WTC11 (cell line): ENCODE measurements at regions not wholly inside any gene's neighbourhood (a gene's known extent, or its start where the extent isn't known, plus 50 kb on each side); places are given as distances from the start of the nearest gene placed in this dataset.

ENCODE experiments used
- ATAC-seq: fragments of 200-7000 bp; cut with Tn5 transposase; 2 replicates; pipeline ENCODE4 v1.10.0; 2021; ENCODE audit warnings: mild to moderate bottlenecking, moderate library complexity
- CTCF ChIA-PET: fragments of 300-600 bp; sonication (Branson Sonifier 250); formaldehyde crosslinking; loops from one replicate; lab custom pipeline; 2021; ENCODE audit warnings: antibody characterized with exemption; lab: Charles Lee
- POLR2A ChIA-PET: fragments of 350-600 bp; sonication (Branson Sonifier 250); formaldehyde crosslinking; loops from one replicate; lab custom pipeline; 2021; ENCODE audit warnings: antibody characterized with exemption; lab: Charles Lee
- DNase-seq: peaks from one replicate; pipeline ENCODE4 v3.0.0; 2021; ENCODE audit warnings: low spot score
- H3K27ac Mint-ChIP-seq: 2 replicates; pipeline ENCODE4 v1.8.0; 2021; ENCODE audit warnings: mixed read lengths
- H3K27me3 Mint-ChIP-seq: 2 replicates; pipeline ENCODE4 v1.8.0; 2021; ENCODE audit warnings: low read depth, mild to moderate bottlenecking, moderate library complexity, mixed read lengths
- H3K36me3 Mint-ChIP-seq: 2 replicates; pipeline ENCODE4 v1.8.0; 2021; ENCODE audit warnings: mixed read lengths
- H3K4me1 Mint-ChIP-seq: 2 replicates; pipeline ENCODE4 v1.8.0; 2022; ENCODE audit warnings: mixed read lengths
- H3K4me3 Mint-ChIP-seq: 2 replicates; pipeline ENCODE4 v1.8.0; 2021; ENCODE audit warnings: mild to moderate bottlenecking, moderate library complexity, mixed read lengths
- H3K9me3 Mint-ChIP-seq: 2 replicates; pipeline ENCODE4 v1.8.0; 2021; ENCODE audit warnings: mixed read lengths
- ATF1 ChIP-seq: sonication (generic); formaldehyde crosslinking; IDR thresholded peaks from 2 replicates; pipeline ENCODE4 v1.8.1; 2023; ENCODE audit warnings: mild to moderate bottlenecking, moderate library complexity, missing genetic modification reagents
- CBFB ChIP-seq: sonication (generic); formaldehyde crosslinking; IDR thresholded peaks from 2 replicates; pipeline ENCODE4 v1.8.1; 2022; ENCODE audit warnings: mild to moderate bottlenecking, low read depth, missing genetic modification reagents
- E2F1 ChIP-seq: sonication (generic); formaldehyde crosslinking; IDR thresholded peaks from 2 replicates; pipeline ENCODE4 v1.8.0; 2022; ENCODE audit warnings: mild to moderate bottlenecking, missing genetic modification reagents
- ESRRA ChIP-seq: sonication (generic); formaldehyde crosslinking; IDR thresholded peaks from 2 replicates; pipeline ENCODE4 v1.8.1; 2022; ENCODE audit warnings: mild to moderate bottlenecking, missing genetic modification reagents, borderline replicate concordance
- FOXJ3 ChIP-seq: sonication (generic); formaldehyde crosslinking; IDR thresholded peaks from 2 replicates; pipeline ENCODE4 v1.9.0; 2021; ENCODE audit warnings: missing genetic modification reagents, mild to moderate bottlenecking, borderline replicate concordance
- FOXK1 ChIP-seq: sonication (generic); formaldehyde crosslinking; IDR thresholded peaks from 2 replicates; pipeline ENCODE4 v1.8.0; 2022; ENCODE audit warnings: mild to moderate bottlenecking, moderate library complexity, missing genetic modification reagents
- GABPB1 ChIP-seq: sonication (generic); formaldehyde crosslinking; IDR thresholded peaks from 2 replicates; pipeline ENCODE4 v1.8.1; 2023; ENCODE audit warnings: mild to moderate bottlenecking, missing genetic modification reagents
- GTF2I ChIP-seq: fragments of 250-450 bp; sonication (Bioruptor Pico); conservative IDR thresholded peaks from 2 replicates; pipeline ENCODE4 v1.4.0; 2021; ENCODE audit warnings: mild to moderate bottlenecking
- HMGA2 ChIP-seq: fragments of 250-450 bp; sonication (Bioruptor Pico); IDR thresholded peaks from 2 replicates; pipeline ENCODE4 v1.4.0; 2021; ENCODE audit warnings: mild to moderate bottlenecking, moderate library complexity
- NFE2L1 ChIP-seq: sonication (generic); formaldehyde crosslinking; IDR thresholded peaks from 2 replicates; pipeline ENCODE4 v1.8.1; 2023; ENCODE audit warnings: missing genetic modification reagents
- NFYB ChIP-seq: sonication (generic); formaldehyde crosslinking; conservative IDR thresholded peaks from 2 replicates; pipeline ENCODE4 v1.8.0; 2022; ENCODE audit warnings: low read depth, missing genetic modification reagents
- RORB ChIP-seq: fragments of 250-450 bp; sonication (Bioruptor Pico); IDR thresholded peaks from 2 replicates; pipeline ENCODE4 v1.9.0; 2021; ENCODE audit warnings: mild to moderate bottlenecking
- SP1 ChIP-seq: sonication (generic); formaldehyde crosslinking; conservative IDR thresholded peaks from 2 replicates; pipeline ENCODE4 v1.8.1; 2022; ENCODE audit warnings: missing genetic modification reagents
- TP53 ChIP-seq: sonication (generic); formaldehyde crosslinking; IDR thresholded peaks from 2 replicates; pipeline ENCODE4 v1.8.1; 2023; ENCODE audit warnings: mild to moderate bottlenecking, missing genetic modification reagents
- USF1 ChIP-seq: sonication (generic); formaldehyde crosslinking; IDR thresholded peaks from 2 replicates; pipeline ENCODE4 v1.8.0; 2022; ENCODE audit warnings: mild to moderate bottlenecking, missing genetic modification reagents
- ZNF138 ChIP-seq: sonication (generic); formaldehyde crosslinking; conservative IDR thresholded peaks from 2 replicates; pipeline ENCODE4 v1.8.1; 2022; ENCODE audit warnings: mild to moderate bottlenecking, moderate library complexity, missing genetic modification reagents
- ZNF232 ChIP-seq: sonication (generic); formaldehyde crosslinking; IDR thresholded peaks from 2 replicates; pipeline ENCODE4 v1.8.0; 2022; ENCODE audit warnings: mild to moderate bottlenecking, missing genetic modification reagents
- ZNF512 ChIP-seq: sonication (generic); formaldehyde crosslinking; IDR thresholded peaks from 2 replicates; pipeline ENCODE4 v1.8.1; 2022; ENCODE audit warnings: missing genetic modification reagents, borderline replicate concordance
- ZNF671 ChIP-seq: fragments of 250-450 bp; sonication (Bioruptor Pico); IDR thresholded peaks from 2 replicates; pipeline ENCODE4 v1.8.0; 2021; ENCODE audit warnings: mild to moderate bottlenecking
- TF ChIP-seq, protein P1 (sequence below): fragments of 250-450 bp; sonication (Bioruptor Pico); IDR thresholded peaks from 2 replicates; pipeline ENCODE4 v1.9.0; 2021; ENCODE audit warnings: moderate library complexity, mild to moderate bottlenecking, inconsistent platforms, borderline replicate concordance
- TF ChIP-seq, protein P2 (sequence below): fragments of 200-600 bp; IDR thresholded peaks from 2 replicates; pipeline ENCODE4 v1.8.0; 2022; ENCODE audit warnings: antibody characterized with exemption
- TF ChIP-seq, protein P3 (sequence below): sonication (generic); formaldehyde crosslinking; IDR thresholded peaks from 2 replicates; pipeline ENCODE4 v1.8.0; 2023; ENCODE audit warnings: missing genetic modification reagents, mild to moderate bottlenecking, borderline replicate concordance
- TF ChIP-seq, protein P4 (sequence below): fragments of 250-450 bp; sonication (Bioruptor Pico); IDR thresholded peaks from 2 replicates; pipeline ENCODE4 v1.8.0; 2021; ENCODE audit warnings: mild to moderate bottlenecking
- TF ChIP-seq, protein P5 (sequence below): sonication (generic); formaldehyde crosslinking; IDR thresholded peaks from 2 replicates; pipeline ENCODE4 v1.8.1; 2022; ENCODE audit warnings: mild to moderate bottlenecking, moderate library complexity, missing genetic modification reagents

DNA sequence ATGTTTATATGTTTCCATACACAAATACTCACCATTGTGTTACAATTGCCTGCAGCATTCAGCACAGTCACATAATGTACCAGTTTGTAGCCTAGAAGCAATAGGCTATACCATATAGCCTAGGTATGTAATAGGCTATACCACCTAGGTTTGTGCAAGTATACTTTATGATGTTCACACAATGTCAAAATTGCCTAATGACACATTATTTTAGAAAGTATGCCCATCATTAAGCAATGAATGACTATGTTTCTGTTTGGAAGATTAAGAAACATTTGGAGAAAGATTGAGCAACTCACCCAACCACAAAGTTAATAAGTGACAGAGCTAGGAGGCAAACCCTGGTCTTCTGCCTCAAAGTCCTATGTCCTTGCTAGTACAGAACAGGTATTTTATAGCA lies 96.8 kb upstream of the GRIA3 start:
- ChIA-PET POLR2A (no interaction called here), CTCF (no interaction called here)
- Mint-ChIP-seq H3K9me3 (no peaks in the 10 kb centered on the region; the same call in 1 of the 2 replicates), H3K4me1 (peaks cover 18% of the 10 kb centered on the region), H3K27me3 (peaks cover 20% of the 10 kb centered on the region; the same call in 1 of the 2 replicates), H3K27ac (no peak overlapping the region), H3K4me3 (no peak overlapping the region), H3K36me3 (no peaks in the 10 kb centered on the region)
- DNase-seq (no peak), ATAC-seq (no peak)
- TF ChIP-seq ZNF512 (no peak), E2F1 (no peak), FOXJ3 (CRISPR knock-in tag) (no peak), ZNF671 (CRISPR knock-in tag) (no peak), HMGA2 (CRISPR knock-in tag) (no peak), ZNF138 (no peak), GTF2I (CRISPR knock-in tag) (no peak), CBFB (no peak), NFE2L1 (CRISPR knock-in tag) (no peak), TP53 (CRISPR knock-in tag) (no peak), RORB (CRISPR knock-in tag) (no peak), FOXK1 (CRISPR knock-in tag) (no peak), SP1 (CRISPR knock-in tag) (no peak)
- TF ChIP-seq, protein P1, sequence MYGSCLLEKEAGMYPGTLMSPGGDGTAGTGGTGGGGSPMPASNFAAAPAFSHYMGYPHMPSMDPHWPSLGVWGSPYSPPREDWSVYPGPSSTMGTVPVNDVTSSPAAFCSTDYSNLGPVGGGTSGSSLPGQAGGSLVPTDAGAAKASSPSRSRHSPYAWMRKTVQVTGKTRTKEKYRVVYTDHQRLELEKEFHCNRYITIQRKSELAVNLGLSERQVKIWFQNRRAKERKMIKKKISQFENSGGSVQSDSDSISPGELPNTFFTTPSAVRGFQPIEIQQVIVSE (CRISPR knock-in tag): no peak
- TF ChIP-seq, protein P2, sequence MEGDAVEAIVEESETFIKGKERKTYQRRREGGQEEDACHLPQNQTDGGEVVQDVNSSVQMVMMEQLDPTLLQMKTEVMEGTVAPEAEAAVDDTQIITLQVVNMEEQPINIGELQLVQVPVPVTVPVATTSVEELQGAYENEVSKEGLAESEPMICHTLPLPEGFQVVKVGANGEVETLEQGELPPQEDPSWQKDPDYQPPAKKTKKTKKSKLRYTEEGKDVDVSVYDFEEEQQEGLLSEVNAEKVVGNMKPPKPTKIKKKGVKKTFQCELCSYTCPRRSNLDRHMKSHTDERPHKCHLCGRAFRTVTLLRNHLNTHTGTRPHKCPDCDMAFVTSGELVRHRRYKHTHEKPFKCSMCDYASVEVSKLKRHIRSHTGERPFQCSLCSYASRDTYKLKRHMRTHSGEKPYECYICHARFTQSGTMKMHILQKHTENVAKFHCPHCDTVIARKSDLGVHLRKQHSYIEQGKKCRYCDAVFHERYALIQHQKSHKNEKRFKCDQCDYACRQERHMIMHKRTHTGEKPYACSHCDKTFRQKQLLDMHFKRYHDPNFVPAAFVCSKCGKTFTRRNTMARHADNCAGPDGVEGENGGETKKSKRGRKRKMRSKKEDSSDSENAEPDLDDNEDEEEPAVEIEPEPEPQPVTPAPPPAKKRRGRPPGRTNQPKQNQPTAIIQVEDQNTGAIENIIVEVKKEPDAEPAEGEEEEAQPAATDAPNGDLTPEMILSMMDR: no peak
- TF ChIP-seq, protein P3, sequence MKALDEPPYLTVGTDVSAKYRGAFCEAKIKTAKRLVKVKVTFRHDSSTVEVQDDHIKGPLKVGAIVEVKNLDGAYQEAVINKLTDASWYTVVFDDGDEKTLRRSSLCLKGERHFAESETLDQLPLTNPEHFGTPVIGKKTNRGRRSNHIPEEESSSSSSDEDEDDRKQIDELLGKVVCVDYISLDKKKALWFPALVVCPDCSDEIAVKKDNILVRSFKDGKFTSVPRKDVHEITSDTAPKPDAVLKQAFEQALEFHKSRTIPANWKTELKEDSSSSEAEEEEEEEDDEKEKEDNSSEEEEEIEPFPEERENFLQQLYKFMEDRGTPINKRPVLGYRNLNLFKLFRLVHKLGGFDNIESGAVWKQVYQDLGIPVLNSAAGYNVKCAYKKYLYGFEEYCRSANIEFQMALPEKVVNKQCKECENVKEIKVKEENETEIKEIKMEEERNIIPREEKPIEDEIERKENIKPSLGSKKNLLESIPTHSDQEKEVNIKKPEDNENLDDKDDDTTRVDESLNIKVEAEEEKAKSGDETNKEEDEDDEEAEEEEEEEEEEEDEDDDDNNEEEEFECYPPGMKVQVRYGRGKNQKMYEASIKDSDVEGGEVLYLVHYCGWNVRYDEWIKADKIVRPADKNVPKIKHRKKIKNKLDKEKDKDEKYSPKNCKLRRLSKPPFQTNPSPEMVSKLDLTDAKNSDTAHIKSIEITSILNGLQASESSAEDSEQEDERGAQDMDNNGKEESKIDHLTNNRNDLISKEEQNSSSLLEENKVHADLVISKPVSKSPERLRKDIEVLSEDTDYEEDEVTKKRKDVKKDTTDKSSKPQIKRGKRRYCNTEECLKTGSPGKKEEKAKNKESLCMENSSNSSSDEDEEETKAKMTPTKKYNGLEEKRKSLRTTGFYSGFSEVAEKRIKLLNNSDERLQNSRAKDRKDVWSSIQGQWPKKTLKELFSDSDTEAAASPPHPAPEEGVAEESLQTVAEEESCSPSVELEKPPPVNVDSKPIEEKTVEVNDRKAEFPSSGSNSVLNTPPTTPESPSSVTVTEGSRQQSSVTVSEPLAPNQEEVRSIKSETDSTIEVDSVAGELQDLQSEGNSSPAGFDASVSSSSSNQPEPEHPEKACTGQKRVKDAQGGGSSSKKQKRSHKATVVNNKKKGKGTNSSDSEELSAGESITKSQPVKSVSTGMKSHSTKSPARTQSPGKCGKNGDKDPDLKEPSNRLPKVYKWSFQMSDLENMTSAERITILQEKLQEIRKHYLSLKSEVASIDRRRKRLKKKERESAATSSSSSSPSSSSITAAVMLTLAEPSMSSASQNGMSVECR (CRISPR knock-in tag): no peak

DNA sequence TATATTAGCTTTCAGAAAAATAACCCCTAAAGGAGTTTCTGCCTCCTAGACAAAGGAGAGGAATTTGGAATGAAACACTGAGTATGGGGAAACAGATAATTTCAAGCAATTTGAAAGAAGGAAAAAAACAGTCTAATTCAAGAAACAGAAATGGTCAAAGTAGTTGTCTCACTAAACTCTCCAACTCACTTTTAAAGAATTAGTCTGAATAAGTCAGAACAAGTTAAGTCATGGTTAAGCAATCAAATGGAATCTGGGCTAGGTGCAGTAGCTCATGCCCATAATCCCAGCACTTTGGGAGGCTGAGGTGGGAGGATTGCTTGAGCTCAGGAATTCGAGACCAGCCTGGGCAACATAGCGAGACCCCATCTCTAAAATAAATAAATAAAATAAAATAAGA lies 95.7 kb upstream of the GRIA3 start:
- TF ChIP-seq USF1 (CRISPR knock-in tag): no peak
- TF ChIP-seq RORB (CRISPR knock-in tag): no peak
- TF ChIP-seq TP53 (CRISPR knock-in tag): no peak
- TF ChIP-seq SP1 (CRISPR knock-in tag): no peak
- TF ChIP-seq, protein P4, sequence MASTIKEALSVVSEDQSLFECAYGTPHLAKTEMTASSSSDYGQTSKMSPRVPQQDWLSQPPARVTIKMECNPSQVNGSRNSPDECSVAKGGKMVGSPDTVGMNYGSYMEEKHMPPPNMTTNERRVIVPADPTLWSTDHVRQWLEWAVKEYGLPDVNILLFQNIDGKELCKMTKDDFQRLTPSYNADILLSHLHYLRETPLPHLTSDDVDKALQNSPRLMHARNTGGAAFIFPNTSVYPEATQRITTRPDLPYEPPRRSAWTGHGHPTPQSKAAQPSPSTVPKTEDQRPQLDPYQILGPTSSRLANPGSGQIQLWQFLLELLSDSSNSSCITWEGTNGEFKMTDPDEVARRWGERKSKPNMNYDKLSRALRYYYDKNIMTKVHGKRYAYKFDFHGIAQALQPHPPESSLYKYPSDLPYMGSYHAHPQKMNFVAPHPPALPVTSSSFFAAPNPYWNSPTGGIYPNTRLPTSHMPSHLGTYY (CRISPR knock-in tag): no peak
- TF ChIP-seq NFYB (CRISPR knock-in tag): no peak
- TF ChIP-seq ZNF232 (CRISPR knock-in tag): no peak
- no peak for TF ChIP-seq ATF1
- TF ChIP-seq, protein P5, sequence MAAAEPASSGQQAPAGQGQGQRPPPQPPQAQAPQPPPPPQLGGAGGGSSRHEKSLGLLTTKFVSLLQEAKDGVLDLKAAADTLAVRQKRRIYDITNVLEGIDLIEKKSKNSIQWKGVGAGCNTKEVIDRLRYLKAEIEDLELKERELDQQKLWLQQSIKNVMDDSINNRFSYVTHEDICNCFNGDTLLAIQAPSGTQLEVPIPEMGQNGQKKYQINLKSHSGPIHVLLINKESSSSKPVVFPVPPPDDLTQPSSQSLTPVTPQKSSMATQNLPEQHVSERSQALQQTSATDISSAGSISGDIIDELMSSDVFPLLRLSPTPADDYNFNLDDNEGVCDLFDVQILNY: no peak
- no peak for TF ChIP-seq ESRRA (CRISPR knock-in tag)
- TF ChIP-seq GABPB1: no peak
- TF ChIP-seq FOXK1 (CRISPR knock-in tag): no peak
- no peak for TF ChIP-seq NFE2L1 (CRISPR knock-in tag)
- TF ChIP-seq, all 79 proteins: peak for 0
- no peak overlapping the region for H3K4me3 Mint-ChIP-seq
- peaks cover 20% of the 10 kb centered on the region; the same call in 1 of the 2 replicates for H3K27me3 Mint-ChIP-seq
- H3K4me1 Mint-ChIP-seq: peaks cover 25% of the 10 kb centered on the region
- ChIA-PET CTCF (no interaction called here), POLR2A (no interaction called here)
- DNase-seq (no peak), ATAC-seq (no peak)
- no peak overlapping the region for H3K27ac Mint-ChIP-seq
- no peaks in the 10 kb centered on the region; the same call in 1 of the 2 replicates for H3K9me3 Mint-ChIP-seq
- H3K36me3 Mint-ChIP-seq: no peaks in the 10 kb centered on the region
